ENCODE measurements at regions not wholly inside any gene's neighbourhood (a gene's known extent, or its start where the extent isn't known, plus 50 kb on each side); places are given as distances from the start of the nearest gene placed in this dataset.

- TF ChIP-seq CTCF (conservative IDR thresholded peaks at IDR 0.05; ENCODE audit: low read depth, low read length) (no peak), MXI1 (IDR thresholded peaks at IDR 0.05; ENCODE audit: borderline replicate concordance, low read depth, low read length) (no peak), SMC3 (IDR thresholded peaks at IDR 0.05; ENCODE audit: low read depth, low read length) (no peak), CEBPB (IDR thresholded peaks at IDR 0.05; ENCODE audit: low read depth, low read length) (no peak), CHD1 (IDR thresholded peaks at IDR 0.05; ENCODE audit: low read depth, low read length) (no peak), POLR2A (IDR thresholded peaks at IDR 0.05; ENCODE audit: low read depth, low read length) (no peak), RFX5 (IDR thresholded peaks at IDR 0.05; ENCODE audit: low read depth, low read length) (no peak)
These were observed 50.8 kb upstream of the ACTRT2 start for GRCh38 chr1:2970311-2971071.

Data from IMR-90 (cell line).